ENCODE measurements at regions not wholly inside any gene's neighbourhood (a gene's known extent, or its start where the extent isn't known, plus 50 kb on each side); places are given as distances from the start of the nearest gene placed in this dataset.
"Not testable (repeated sequence)": the region's sequence is repeated elsewhere in the genome, so short reads cannot be mapped to it uniquely, and the experiment has no call there.

DNA sequence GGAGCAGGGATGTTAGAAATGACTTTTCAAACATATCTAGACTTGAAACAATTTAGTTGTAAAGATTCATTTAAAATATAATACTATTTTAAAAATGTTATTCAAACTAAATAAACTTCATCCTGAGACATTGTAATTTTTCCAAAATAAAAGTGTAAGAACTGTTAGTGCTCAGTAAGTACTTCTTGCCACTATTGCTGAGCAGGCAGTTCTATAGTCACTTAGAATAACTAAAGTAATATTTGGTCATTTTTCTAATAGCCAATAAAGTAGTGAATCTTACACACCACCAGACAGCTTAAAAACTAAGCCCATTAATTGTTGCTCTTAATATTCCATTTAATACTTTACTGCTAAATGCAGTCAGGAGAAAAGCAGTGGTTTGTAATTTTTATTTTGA, 1120.0 kb upstream of the CDH10 start:
- ATAC-seq (replicated peaks in 1 of 2) (no peak), DNase-seq (no peak)
- H3K4me1 Mint-ChIP-seq (ENCODE audit: low read depth) = no peaks in the 10 kb centered on the region
- no peaks in the 10 kb centered on the region for H3K27me3 Mint-ChIP-seq (ENCODE audit: low read depth)
- no peak overlapping the region for H3K4me3 Mint-ChIP-seq
- H3K36me3 Mint-ChIP-seq (ENCODE audit: insufficient read depth in 2 of 2) = no peaks in the 10 kb centered on the region
- no peak overlapping the region for H3K27ac Mint-ChIP-seq
- peaks cover 0 to 4% of the 10 kb centered on the region in 2 donors for H3K9me3 Mint-ChIP-seq

DNA sequence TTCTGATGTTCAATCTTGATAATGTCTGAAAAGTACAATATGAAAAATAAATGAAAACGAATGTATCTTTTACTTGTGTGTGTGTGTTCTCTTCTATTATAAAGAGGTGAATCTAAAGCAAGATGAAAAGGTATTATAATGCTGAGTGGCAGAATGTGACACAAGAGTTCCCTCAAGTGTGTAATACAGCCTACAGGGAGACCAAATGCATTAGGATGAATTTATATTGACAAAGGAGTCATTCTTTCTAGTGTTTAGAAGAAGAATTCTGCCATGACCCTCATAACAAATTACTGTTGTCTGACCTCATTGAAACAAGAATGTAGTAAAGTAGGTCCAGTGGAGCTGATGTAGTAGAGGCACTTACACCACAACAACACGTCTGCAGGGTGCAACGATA, 1119.0 kb upstream of the CDH10 start:
- Mint-ChIP-seq H3K4me1 (ENCODE audit: low read depth) (no peaks in the 10 kb centered on the region), H3K9me3 (peaks cover 0 to 1% of the 10 kb centered on the region in 2 donors), H3K4me3 (no peak overlapping the region), H3K27me3 (ENCODE audit: low read depth) (no peaks in the 10 kb centered on the region), H3K27ac (no peak overlapping the region), H3K36me3 (ENCODE audit: insufficient read depth in 2 of 2) (no peaks in the 10 kb centered on the region)
- no peak for ATAC-seq (replicated peaks in 1 of 2)
- no peak for DNase-seq

DNA sequence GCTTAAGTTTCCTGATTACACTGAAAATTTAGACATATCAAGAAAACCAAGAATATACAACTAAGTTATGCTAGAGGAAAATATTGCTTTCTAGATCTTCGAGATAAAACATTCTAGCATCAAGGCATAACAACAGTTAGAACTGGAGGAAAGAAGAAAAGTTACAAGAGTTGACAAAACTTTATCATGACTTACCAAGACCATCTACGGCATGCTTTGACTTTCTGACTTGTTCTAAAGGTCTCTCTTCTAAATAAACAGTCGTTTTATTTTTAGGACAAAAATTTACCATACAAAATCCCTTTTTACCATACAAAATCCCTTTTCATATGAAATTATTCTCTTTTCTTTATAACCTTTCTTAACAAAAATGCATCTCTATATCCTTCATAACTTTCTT, 1110.1 kb upstream of the CDH10 start:
- H3K9me3 Mint-ChIP-seq = peaks cover 15% of the 10 kb centered on the region in 2 donors
- H3K27ac Mint-ChIP-seq = no peak overlapping the region
- no peaks in the 10 kb centered on the region for H3K4me1 Mint-ChIP-seq (ENCODE audit: low read depth)
- H3K4me3 Mint-ChIP-seq = no peak overlapping the region
- H3K27me3 Mint-ChIP-seq (ENCODE audit: low read depth) = no peaks in the 10 kb centered on the region
- ATAC-seq (replicated peaks in 1 of 2) = no peak
- no peak for DNase-seq
- H3K36me3 Mint-ChIP-seq (ENCODE audit: insufficient read depth in 2 of 2) = peaks cover 5 to 8% of the 10 kb centered on the region in 2 donors

DNA sequence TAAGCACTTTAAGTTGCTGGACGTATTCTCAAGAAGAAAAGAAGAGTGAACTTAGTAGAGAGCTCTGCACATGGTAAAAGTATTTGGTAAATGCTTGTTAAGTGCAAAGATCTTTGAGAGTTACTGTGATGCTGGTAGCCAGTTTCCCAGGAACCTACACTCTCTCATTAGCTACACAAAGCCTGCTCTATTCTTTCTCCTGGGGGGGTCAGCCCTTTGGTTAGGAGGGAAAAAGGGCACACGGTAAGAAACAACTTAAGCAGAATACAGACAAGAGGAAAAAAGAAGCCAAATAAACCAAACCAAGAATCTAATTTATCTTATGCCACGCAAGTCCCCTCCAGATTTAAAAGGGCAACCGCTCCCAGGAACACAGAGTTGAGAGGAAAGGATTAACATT, 1100.1 kb upstream of the CDH10 start:
- ATAC-seq (replicated peaks in 1 of 2) (no peak), DNase-seq (no peak)
- Mint-ChIP-seq H3K27ac (no peak overlapping the region), H3K27me3 (ENCODE audit: low read depth) (no peaks in the 10 kb centered on the region), H3K9me3 (peaks cover 9 to 11% of the 10 kb centered on the region in 2 donors), H3K36me3 (ENCODE audit: insufficient read depth in 2 of 2) (no peaks in the 10 kb centered on the region), H3K4me3 (no peak overlapping the region), H3K4me1 (ENCODE audit: low read depth) (no peaks in the 10 kb centered on the region)

DNA sequence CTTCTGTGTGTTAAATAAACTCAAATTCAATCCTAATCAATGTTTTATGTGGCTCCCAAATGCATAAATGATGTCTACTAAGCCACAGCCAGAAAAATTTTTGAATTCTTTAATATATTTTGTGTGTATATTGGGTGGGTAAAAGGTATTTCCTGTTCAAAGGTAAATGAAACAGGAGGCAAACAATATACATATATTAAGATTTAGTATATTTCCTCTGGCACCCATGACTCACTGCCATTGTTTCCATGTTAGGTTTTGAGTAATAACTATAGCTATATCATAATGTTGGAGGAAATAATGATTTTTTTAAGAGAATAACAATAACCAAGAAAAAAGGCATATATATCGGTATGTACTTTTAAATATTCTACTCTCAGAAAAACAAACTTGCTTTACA, 1071.9 kb upstream of the CDH10 start:
- Mint-ChIP-seq H3K27me3 (ENCODE audit: low read depth) (no peaks in the 10 kb centered on the region), H3K36me3 (ENCODE audit: insufficient read depth in 2 of 2) (no peaks in the 10 kb centered on the region), H3K4me1 (ENCODE audit: low read depth) (no peaks in the 10 kb centered on the region), H3K27ac (no peak overlapping the region), H3K4me3 (no peak overlapping the region), H3K9me3 (peaks cover 0 to 2% of the 10 kb centered on the region in 2 donors)
- DNase-seq = no peak
- no peak for ATAC-seq (replicated peaks in 1 of 2)

DNA sequence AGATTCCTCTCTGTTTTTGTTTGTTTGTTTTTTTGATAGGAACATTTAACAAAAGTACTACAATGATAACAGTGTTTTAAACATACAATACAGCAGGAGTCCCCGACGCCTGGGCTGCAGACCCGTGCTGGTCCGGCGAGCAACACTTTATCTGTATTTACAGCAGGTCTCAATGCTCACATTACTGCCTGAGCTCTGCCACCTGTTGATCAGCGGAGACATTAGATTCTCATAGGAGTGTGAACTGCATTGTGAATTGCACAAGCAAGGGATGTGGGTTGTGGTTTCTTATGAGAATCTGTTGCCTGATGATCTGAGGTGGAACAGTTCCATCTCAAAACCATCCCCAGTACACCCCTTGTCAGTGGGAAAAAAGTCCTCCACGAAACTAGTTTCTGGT, 1068.5 kb upstream of the CDH10 start:
- Mint-ChIP-seq H3K36me3 (ENCODE audit: insufficient read depth in 2 of 2) (no peaks in the 10 kb centered on the region), H3K4me3 (no peak overlapping the region), H3K4me1 (ENCODE audit: low read depth) (no peaks in the 10 kb centered on the region), H3K9me3 (peaks cover 1 to 4% of the 10 kb centered on the region in 2 donors), H3K27me3 (ENCODE audit: low read depth) (no peaks in the 10 kb centered on the region), H3K27ac (no peak overlapping the region)
- ATAC-seq (replicated peaks in 1 of 2) = no peak
- DNase-seq = no peak

DNA sequence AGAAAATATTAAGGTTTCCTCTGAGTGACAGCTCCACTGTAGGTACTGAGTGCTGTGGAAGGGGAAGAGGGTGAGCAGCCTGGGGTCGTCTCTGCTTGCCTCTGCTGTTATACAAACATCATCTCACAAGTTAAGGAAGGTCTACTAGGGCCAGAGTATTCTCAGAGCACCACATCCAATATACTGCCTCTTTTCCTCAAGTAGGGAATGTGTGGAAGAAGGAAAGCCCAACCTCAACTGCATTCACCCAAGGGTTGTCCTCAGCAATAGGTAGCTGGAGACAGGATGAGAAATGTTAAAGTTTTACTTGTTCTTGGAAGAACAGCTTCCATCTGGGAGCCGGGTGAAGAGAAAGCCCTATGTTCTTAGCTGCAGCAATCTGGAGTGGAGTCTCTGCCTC, 1062.3 kb upstream of the CDH10 start:
- Mint-ChIP-seq H3K4me1 (ENCODE audit: low read depth) (no peaks in the 10 kb centered on the region), H3K4me3 (no peak overlapping the region), H3K27ac (no peak overlapping the region), H3K36me3 (ENCODE audit: insufficient read depth in 2 of 2) (no peaks in the 10 kb centered on the region), H3K9me3 (peaks cover 6 to 7% of the 10 kb centered on the region in 2 donors), H3K27me3 (ENCODE audit: low read depth) (no peaks in the 10 kb centered on the region)
- DNase-seq = no peak
- ATAC-seq (replicated peaks in 1 of 2) = no peak

DNA sequence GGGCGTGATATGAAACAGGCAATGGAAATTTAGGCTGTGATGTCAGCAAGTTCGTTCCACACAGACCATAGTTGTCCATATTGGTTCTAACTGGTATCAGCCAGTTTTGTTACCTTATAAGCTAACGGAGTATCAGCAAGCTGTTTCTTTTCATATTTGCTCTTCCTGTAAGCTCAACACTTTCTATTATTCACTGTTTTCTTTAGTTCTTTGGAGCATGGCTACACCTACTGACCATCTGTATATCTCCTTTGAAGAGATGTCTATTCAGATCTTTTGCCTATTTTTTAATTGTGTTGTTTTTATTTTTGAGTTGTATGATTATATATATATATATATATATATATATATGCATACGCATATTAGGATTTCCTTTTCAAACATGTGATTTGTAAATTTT, 1057.2 kb upstream of the CDH10 start:
- no peak overlapping the region for H3K27ac Mint-ChIP-seq

DNA sequence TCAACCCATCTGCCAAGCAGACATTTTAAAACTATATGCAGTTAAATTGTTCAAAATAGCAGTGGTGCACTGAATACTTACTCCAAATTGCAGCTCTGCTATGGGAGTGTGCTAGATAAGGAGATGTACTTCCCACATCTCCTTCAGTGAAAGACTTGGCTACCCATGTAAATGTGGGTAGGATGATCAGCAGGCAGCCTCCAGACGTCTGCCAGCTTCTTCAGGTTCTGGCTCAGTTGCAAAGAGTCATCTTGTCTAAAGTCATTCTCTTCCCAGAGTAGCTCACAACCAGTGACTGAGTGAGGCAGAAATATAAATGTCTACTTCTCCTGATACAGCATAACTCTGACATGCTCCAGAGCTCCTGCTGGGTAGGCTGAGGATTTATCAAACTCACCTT, 1050.0 kb upstream of the CDH10 start:
- ATAC-seq (replicated peaks in 1 of 2) (no peak), DNase-seq (no peak)
- Mint-ChIP-seq H3K36me3 (ENCODE audit: insufficient read depth in 2 of 2) (no peaks in the 10 kb centered on the region), H3K27me3 (ENCODE audit: low read depth) (no peaks in the 10 kb centered on the region), H3K4me3 (no peak overlapping the region), H3K9me3 (no peaks in the 10 kb centered on the region), H3K27ac (no peak overlapping the region), H3K4me1 (ENCODE audit: low read depth) (no peaks in the 10 kb centered on the region)

More for the DNA sequence above, 1057.2 kb upstream of the CDH10 start:
- no peak overlapping the region for H3K4me3 Mint-ChIP-seq
- H3K27me3 Mint-ChIP-seq (ENCODE audit: low read depth) = no peaks in the 10 kb centered on the region
- ATAC-seq (replicated peaks in 1 of 2) (no peak), DNase-seq (no peak)
- H3K36me3 Mint-ChIP-seq (ENCODE audit: insufficient read depth in 2 of 2) = no peaks in the 10 kb centered on the region
- no peaks in the 10 kb centered on the region for H3K4me1 Mint-ChIP-seq (ENCODE audit: low read depth)
- peaks cover 2 to 5% of the 10 kb centered on the region in 2 donors for H3K9me3 Mint-ChIP-seq

DNA sequence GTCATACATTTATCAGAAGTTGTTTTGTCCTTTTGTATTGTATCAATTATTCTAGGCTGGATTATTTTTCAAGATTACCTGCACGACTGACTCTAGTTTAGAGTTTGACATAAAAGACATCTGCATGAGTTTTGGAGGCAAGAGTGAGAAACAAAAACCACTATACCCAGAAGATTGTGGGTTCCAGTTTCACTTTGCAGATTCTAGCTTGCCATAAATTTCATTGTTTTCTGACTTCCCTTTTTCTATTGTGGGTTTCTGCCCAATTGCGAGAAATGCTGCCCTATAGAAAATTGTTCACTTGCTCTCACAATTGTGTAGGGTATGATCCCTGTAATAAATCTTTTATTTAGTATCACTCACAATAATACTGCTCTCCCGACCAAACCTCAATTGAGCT, 1043.4 kb upstream of the CDH10 start:
- Mint-ChIP-seq H3K4me3 (no peak overlapping the region), H3K36me3 (ENCODE audit: insufficient read depth in 2 of 2) (no peaks in the 10 kb centered on the region), H3K9me3 (peaks cover 2 to 3% of the 10 kb centered on the region in 2 donors), H3K27ac (no peak overlapping the region), H3K4me1 (ENCODE audit: low read depth) (no peaks in the 10 kb centered on the region), H3K27me3 (ENCODE audit: low read depth) (no peaks in the 10 kb centered on the region)
- ATAC-seq (replicated peaks in 1 of 2) (no peak), DNase-seq (no peak)

DNA sequence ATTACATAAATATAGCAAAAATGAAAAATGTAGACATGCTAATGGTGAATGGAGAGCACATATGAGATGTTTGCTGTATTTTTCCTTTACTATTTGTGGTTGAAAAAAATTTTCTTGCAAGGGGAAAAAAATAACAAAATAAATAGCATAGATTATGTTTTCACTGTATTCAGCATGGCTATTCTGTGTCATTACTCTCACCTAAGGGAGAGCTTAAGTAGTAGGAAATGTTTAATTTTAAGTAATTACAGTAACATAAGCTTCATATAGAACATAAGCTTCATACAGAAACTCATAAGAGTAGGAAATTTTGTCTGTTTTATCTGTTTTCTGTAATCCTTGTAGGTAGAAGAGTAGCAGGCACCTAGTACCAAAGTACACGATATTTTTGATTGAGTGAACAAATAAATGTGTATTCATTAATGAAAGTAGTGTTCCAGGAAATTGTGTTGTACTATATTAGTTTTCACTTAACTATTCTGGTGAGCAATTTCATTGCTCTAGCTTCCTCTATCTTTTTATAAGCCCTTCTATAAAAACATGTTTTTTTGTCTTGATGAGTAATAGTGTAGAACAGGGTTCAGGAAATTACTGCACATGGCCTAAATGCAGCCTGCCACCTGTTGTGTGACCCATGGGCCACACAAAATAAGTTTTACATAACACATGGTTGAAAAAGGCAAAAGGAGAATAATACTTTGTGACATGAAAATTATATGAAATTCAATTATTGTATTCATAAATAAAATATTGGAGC, 1025.0 kb upstream of the CDH10 start:
- Mint-ChIP-seq H3K27me3 (ENCODE audit: low read depth) (no peaks in the 10 kb centered on the region), H3K9me3 (peaks cover 10 to 11% of the 10 kb centered on the region in 2 donors), H3K4me1 (ENCODE audit: low read depth) (no peaks in the 10 kb centered on the region), H3K36me3 (ENCODE audit: insufficient read depth in 2 of 2) (peaks cover 0 to 1% of the 10 kb centered on the region in 2 donors), H3K4me3 (no peak overlapping the region), H3K27ac (no peak overlapping the region)
- no peak for DNase-seq
- no peak for ATAC-seq (replicated peaks in 1 of 2)

DNA sequence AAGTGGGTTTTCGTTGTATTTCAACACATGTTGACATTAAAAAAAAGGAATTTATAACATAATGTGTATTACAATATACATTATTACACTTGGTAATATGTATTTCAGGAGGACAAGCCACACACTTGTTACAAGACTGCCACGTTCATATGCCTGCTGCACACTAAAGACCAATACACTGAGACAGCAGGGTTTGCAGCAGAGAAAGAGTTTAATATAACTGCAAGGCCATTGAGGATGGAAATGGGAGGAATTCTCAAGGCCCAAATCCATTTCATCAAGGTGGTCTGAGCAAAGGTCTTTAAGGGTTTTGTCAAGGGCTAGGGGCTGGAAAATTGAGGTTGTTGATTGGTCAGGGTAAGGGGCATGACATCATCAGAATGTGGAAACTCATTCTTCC, 1017.8 kb upstream of the CDH10 start:
- Mint-ChIP-seq H3K36me3 (ENCODE audit: insufficient read depth in 2 of 2) (peaks cover 0 to under 1% of the 10 kb centered on the region in 2 donors), H3K27ac (no peak overlapping the region), H3K4me1 (ENCODE audit: low read depth) (no peaks in the 10 kb centered on the region), H3K4me3 (no peak overlapping the region), H3K27me3 (ENCODE audit: low read depth) (no peaks in the 10 kb centered on the region), H3K9me3 (peaks cover 3 to 14% of the 10 kb centered on the region in 2 donors)
- DNase-seq (no peak), ATAC-seq (replicated peaks in 1 of 2) (no peak)

DNA sequence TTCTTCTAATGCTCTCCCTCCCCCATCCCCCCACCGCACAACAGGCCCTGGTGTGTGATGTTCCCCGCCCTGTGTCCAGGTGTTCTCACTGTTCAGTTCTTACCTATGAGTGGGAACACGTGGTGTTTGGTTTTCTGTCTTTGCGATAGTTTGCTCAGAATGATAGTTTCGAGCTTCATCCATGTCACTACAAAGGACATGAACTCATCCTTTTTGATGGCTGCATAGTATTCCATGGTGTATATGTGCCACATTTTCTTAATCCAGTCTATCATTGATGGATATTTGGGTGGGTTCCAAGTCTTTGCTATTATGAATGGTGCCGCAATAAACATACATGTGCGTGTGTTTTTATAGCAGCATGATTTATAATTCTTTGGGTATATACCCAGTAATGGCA, 1005.5 kb upstream of the CDH10 start:
- H3K27me3 Mint-ChIP-seq (ENCODE audit: low read depth) = not testable (repeated sequence)

DNA sequence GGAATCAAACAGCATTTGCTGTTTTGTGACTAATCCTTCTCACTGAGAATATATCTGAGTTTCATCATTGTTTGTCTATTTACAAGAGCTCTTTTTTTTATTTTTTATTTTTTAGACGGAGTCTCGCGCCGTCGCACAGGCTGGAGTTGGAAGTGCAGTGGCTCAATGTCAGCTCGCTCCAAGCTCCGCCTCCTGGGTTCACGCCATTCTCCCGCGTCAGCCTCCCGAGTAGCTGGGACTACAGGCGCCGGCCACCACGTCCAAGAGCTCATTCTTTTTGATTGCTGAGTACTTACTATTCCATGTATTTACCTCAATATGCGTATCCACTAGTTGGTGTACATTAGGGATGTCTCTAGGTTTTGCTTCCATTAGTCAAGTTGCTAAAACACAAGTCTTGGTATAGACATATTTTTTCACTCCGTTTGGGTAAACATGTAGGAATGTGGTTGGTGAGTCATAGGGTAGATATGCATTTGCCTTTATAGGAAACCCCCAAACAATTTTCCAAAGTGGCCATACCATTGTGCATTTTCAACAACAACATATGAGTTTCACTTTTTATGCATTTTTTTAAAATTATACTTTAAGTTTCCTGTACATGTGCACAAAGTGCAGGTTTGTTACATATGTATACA, 1005.0 kb upstream of the CDH10 start:
- Mint-ChIP-seq H3K27me3 (ENCODE audit: low read depth) (no peaks in the 10 kb centered on the region), H3K9me3 (peaks cover 20 to 21% of the 10 kb centered on the region in 2 donors), H3K4me1 (ENCODE audit: low read depth) (no peaks in the 10 kb centered on the region), H3K27ac (no peak overlapping the region), H3K36me3 (ENCODE audit: insufficient read depth in 2 of 2) (peaks cover 0 to 2% of the 10 kb centered on the region in 2 donors), H3K4me3 (no peak overlapping the region)
- ATAC-seq (replicated peaks in 1 of 2) (no peak), DNase-seq (no peak)

More for the DNA sequence above, 1005.5 kb upstream of the CDH10 start:
- H3K9me3 Mint-ChIP-seq = peaks cover 21 to 22% of the 10 kb centered on the region in 2 donors
- H3K27ac Mint-ChIP-seq; ATAC-seq (replicated peaks in 1 of 2); H3K4me3 Mint-ChIP-seq; H3K4me1 Mint-ChIP-seq (ENCODE audit: low read depth); DNase-seq; H3K36me3 Mint-ChIP-seq (ENCODE audit: insufficient read depth in 2 of 2): not testable (repeated sequence)

All from activated T-cell treated with anti-CD3 and anti-CD28 coated beads, Interleukin-2, amount 50 U/mL, for 72 hours (primary cell).